CD4-positive, alpha-beta T cell treated with Interleukin-21 for 1 hour (primary cell): ENCODE measurements at regions not wholly inside any gene's neighbourhood (a gene's known extent, or its start where the extent isn't known, plus 50 kb on each side); places are given as distances from the start of the nearest gene placed in this dataset.

ENCODE experiments used
- DNase-seq: peaks from one replicate; pipeline ENCODE4 v3.0.0-alpha.2; 2020

- no peak for DNase-seq
Measured at GRCh38 chr7:34277016-34277802, 371.9 kb downstream of the BMPER start.

DNA sequence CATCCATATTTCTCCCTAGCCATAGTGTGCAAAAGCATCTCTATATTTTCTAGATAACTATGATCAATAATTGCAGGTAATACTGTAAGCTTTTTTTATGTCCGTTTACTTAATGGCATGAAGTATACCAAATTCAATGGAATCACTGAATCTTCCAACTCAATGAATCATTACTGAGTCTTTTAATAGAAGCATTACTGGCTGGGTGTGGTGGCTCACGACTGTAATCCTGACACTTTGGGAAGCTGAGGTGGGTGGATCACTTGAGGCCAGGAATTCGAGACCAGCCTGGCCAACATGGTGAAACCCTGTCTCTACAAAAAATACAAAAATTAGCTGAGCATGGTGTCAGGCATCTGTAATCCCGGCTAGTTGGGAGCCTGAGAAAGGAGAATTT is 372.5 kb downstream of the BMPER start:
- no peak for DNase-seq

DNA sequence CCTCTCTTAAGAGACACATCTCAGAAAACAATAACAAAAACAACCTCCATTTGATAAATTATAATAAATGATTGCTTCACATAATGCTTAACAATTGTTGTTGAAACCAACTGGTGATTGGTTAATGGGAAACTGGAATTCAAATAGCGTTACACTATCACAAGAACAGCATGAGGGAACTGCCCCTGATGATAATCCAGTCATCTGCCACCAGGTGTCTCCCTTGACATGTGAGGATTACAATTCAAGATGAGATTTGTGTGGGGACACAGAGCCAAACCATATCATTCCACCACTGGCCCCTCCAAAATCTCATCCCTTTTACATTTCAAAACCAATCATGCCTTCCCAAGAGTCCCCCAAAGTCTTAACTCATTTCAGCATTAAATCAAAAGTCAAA is 375.9 kb downstream of the BMPER start:
- no peak for DNase-seq

- DNase-seq = no peak
Measured at GRCh38 chr7:34282271-34282670, 375.7 kb upstream of the NPSR1 start.

GRCh38 chr7:34296663-34297062 is 361.4 kb upstream of the NPSR1 start:
- DNase-seq = no peak

DNA sequence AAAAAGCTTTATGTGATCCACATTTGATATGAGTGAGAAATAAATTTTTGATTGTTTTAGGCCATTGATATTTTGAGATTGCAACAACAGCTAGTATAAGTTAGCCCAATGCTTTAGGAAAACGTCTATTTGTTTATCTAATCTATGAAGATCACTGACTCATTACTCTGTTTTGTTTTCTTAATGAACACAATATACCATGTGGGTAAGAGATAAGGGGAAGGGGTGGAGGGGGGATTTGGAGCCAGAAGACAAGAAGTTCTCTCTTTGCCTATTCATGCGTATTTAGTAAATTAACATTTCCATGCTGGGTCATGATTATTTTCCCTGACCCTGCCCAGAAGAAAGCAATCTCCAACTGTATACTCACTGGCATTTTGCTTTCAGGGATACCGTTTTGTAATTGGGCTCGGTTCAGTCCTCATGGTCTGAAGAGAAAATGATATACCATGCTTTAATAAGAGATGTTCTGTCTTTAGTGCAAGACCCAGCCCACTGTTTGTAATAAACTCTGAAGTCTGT is 359.5 kb upstream of the NPSR1 start:
- no peak for DNase-seq

- DNase-seq = no peak
Measured at GRCh38 chr7:34299066-34299465, 359.0 kb upstream of the NPSR1 start.

DNA sequence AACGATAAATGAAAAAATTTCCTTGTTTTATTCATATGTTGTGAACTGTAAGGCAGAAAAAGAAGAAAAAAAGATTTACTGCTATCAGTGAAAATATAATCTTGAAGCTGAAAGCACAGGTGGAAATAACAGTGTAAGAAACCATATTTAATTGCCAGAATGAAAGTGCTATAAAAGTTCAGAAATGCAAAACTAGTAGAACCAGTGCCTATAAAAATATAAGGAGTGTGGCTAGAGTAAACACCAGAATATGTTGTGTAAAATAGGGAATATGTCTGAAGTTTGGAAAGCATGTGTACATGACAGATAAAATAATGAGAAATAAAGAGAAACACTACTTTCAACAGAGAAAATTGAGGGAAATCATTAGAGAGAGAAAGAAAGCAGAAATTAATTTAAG is 350.5 kb upstream of the NPSR1 start:
- no peak for DNase-seq

DNA sequence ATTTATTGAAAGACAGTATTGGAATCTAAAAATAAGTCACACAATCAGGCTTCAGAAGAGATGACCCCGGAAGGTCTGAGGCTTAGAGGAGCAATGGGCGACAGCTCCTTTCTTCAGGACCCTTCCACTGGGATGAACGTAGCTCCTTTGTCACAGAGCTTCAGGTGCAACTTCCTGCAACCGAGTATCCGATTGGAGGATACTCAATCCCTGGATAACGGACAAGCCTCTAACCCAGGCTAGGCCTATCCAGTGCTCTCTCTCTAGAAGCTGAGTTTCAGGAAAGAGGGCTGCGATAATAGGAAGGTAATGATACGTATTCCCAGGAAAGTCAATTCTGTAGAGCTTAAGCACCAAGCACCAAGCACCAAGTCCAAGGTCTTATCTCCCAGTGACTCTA is 349.4 kb upstream of the NPSR1 start:
- no peak for DNase-seq

DNA sequence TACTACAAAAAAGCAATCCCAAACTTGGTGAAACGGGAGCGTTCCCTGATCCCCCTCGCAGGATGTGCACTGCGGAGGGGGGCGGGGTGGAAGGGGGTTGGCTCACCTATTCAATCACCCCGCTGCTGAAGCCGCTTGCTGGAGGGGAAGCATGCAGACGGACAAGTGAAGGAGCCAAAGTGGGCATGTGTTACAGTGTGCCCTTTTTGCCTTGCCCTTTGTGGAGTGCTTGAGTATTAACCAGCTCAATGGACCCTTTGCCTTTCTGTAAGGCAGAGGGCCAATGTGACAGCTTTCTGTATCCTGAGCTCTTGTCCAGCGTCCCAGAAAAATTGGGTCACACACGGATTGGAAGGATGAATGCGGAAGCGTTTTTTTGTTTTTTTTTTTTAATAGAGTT is 348.9 kb upstream of the NPSR1 start:
- no peak for DNase-seq

GRCh38 chr7:34309584-34309983 is 348.4 kb upstream of the NPSR1 start:
- no peak for DNase-seq

DNA sequence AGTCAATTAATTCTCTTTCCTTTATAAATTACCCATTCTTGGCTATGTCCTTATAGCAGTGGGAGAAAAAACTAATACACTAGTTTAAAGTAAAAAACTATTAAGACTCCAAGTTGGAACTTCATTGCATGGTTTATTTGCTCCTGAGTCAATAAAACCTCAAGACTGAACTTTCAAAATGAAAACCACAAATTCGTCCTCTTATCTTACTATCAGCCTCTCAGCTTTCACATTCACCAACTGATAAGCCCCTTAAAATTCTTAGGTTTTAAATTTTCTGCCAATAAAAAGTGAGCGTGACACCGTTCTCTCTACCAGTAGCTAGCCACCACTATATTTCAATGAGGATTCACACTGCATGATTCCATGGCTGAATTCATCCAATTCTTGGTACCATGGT is 346.4 kb upstream of the NPSR1 start:
- no peak for DNase-seq

- no peak for DNase-seq
Measured at GRCh38 chr7:34312624-34313023, 345.4 kb upstream of the NPSR1 start.

DNA sequence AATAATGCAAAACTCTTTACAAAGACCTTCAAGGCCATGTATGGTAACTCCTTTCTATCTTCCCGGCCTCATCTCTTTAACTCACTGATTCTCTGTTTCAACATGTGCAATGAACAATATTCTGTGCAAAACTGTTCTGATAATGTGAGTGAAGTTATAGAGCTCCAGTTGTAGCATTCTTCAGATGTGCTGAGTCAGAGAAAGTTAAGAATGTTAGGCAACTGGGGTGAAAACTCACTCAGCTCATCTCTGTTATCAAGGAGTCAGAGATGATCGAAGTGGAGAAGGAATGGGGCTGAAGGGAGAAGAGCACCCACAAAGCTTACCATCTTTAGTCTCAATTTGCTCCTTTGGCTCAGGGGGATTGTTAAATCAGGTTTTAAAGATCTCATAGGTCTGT is 344.7 kb upstream of the NPSR1 start:
- no peak for DNase-seq

DNA sequence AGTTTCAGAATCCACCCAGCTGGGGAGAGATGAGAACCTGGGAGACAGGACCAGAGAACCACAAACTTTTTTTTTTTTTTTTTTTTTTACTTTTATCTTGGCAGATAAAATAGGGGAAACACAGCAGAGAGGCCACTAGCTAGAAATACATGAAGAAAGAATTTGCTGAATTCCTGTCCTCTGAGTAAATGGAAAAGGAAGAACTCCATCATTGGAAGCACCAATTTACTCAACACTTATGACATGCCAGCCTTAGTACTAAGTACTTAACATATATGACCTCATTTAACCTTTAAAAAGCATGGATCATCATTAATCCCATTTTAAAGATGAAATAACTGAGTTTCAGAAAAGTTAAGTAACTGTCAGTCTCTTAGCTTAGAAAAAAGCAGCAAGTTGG is 343.0 kb upstream of the NPSR1 start:
- no peak for DNase-seq

DNA sequence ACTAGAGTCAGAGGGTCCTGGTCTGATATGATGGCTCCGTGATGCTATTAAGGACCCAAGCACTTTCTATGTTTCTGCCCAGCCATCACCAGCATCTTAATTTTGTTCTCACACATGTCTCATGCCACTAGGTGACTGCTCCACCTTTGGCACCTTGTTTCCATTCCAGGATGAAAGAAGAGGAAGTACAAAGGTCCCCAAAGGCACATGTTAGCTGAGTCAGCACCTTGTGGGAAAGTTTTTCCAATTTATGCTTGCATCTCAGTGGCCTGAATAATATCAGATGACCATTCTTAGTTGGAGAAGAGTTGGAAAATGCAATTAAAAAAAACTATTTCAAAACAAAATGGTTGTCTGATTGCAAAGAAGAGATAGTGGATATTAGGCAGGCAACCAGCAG is 341.0 kb upstream of the NPSR1 start:
- DNase-seq = no peak

DNA sequence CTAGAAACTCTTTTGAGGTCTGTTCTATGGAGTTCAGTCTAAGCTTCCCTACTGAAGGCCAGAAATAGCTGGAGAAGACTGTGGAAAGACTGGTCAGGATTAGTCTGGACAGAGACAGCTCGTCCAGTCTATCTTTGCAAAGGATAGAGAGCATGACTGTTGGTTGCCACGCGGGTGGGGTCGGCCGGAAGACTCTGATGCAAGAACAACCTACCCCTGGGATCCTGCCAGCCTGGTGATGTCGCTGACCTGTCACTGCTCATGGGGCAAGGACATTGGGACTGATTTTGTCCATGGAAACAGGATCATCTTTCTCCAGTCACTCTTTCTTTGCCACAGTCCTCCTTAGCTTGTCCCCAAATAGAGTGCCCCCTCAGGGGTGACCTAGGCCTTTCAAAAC is 337.6 kb upstream of the NPSR1 start:
- DNase-seq = no peak

DNA sequence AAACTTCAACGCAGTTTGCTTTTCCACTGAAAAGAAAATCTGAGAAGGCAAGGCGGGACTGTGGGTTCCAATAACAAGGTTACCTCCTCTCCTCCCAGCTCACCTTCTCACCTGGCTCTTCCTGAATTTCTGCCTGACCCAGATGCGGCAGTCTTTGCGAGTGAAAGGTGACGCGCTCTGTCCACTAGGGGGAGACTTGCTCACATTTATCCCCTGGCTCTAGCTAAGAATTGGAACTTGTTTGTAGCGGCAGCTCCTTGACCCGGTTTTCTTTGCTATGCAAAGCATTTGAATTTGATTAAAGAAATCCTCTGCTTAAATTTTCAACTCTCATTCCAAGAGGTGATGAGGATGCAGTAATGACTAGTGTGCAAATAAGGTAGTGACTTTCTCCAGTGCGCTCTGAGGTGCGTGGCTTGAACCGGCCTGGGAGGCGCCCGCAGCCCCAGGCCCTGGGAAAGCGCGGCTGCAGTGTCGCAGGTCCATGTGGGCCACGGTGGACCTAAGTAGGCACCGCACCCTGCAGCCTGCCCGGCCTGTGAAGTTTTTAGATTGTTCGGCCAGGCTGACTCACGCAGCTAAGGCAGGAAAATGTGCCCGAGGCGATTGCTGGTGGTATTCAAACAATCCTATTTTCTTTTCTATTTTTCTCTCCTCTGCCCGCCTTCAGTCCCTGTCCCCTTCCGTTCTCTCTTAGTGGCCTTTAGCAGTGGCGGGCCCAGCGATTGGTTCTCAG is 336.9 kb upstream of the NPSR1 start:
- peak; percentile 39 for DNase-seq

DNA sequence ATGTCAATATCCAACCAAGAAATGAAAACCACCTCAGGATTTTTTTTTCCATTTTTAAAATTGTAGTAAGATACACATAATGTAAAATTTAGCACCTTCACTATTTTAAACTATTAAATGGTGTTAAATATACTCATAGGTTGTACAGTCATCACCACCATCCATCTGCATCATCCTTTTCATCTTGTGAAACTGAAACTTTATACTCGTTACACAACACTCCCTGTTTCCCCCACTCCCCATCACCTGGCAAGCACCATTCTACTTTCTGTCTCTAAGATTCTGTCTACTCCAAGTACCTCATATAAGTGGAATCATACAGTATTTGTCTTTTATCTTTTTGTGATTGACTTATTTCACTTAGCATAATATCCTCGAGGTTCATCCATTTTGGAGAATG is 335.2 kb upstream of the NPSR1 start:
- no peak for DNase-seq

GRCh38 chr7:34327681-34328080 is 330.3 kb upstream of the NPSR1 start:
- DNase-seq = no peak

DNA sequence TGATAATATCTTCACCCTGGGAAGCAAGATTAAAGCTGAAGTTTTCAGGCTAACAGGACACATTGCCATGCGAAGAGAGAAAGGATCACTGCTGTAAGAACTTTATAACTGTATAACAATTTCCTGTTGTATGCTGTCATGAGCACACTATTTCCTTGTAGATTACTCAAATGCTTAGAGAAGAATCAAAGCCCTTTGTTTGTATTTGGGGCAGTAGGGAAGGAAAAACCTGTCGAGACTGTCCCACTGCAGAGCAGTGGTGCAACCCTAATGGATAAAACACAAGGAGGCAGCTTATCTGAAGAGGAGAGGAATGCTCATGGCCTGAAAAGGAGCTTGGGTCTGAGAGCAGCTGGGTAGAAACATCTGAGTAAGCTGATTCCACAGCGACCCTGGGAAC is 327.7 kb upstream of the NPSR1 start:
- no peak for DNase-seq

DNA sequence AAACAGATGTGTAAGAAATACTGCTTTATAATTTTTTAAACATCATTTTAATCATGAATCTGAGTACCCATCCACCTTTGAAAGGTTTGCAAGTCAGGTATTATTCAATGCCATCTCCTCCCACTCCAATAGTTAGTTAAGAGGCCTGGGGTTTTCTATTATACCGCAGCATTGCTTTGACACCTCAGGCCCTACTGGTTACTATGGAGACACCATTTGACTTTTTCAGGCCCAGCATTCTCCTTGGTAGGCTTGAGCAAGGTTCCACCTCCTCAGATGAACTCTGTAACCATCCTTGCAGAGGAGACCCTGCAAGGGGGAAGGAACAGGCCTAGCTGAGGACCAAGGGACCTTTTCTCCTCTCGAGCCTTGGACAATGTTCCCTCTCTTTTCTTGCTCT is 326.9 kb upstream of the NPSR1 start:
- no peak for DNase-seq

- DNase-seq = no peak
Measured at GRCh38 chr7:34332006-34332405, 326.0 kb upstream of the NPSR1 start.

DNA sequence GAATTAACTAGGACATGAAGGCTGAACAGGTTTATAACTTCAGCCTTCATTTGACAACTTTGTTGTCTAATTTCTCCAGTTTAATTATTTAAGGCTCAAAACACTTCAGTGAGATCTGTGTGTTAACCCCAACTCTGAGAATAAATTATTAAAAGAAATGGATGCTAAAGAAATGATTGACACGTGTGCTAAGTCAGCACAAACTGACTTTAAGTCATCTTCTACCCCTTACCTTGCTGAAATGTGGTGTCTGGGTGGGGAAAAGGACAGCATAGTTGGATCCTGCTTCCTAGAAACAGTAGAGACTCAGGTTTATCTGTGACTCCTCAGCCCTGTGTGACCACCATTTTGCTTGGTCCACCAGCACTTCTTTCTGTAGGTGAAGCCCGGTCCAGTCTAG is 324.8 kb upstream of the NPSR1 start:
- DNase-seq = no peak

DNA sequence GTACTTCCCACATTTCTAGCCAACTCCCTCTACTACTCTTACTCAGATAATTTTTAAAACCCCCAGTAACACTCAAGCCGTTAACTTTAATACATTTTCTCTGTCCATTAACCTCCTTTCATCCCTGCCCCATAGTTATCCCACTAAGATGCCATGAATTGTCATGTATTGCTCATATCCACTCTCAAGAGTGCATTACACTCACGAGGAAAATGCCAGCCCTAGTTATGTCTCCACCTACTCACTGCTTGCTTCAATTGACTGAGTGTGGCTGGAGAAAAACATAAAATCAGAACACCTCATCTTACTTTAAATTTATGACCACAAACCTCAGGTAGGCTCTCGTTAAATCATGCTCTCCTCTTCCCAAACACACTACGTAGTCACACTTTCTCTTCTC is 324.1 kb upstream of the NPSR1 start:
- no peak for DNase-seq
